T-cell (primary cell): ENCODE measurements at regions not wholly inside any gene's neighbourhood (a gene's known extent, or its start where the extent isn't known, plus 50 kb on each side); places are given as distances from the start of the nearest gene placed in this dataset.
"Not testable (repeated sequence)": the region's sequence is repeated elsewhere in the genome, so short reads cannot be mapped to it uniquely, and the experiment has no call there.

ENCODE experiments used
- ATAC-seq, 4 experiments: fragments of 200-7000 bp in 3 of 4; fragments of 150-1000 bp in 1 of 4; cut with Tn5 transposase; replicated peaks in 1 of 4; 1 replicate in 3 of 4; 2 replicates in 1 of 4; pipeline ENCODE4 v1.10.0; 2021; ENCODE audit warnings: moderate library complexity in 3 of 4, mild to moderate bottlenecking in 2 of 4, moderate number of reproducible peaks in 1 of 4
- CTCF ChIA-PET, 2 donors: fragments of 300-600 bp; sonication (Branson Sonifier 250); formaldehyde crosslinking; loops; one replicate each; lab custom pipeline; 2022; ENCODE audit warnings: antibody characterized with exemption in 2 of 2; lab: Charles Lee
- POLR2A ChIA-PET, 2 donors: fragments of 300-600 bp; sonication (Branson Sonifier 250); formaldehyde crosslinking; loops; one replicate each; lab custom pipeline; 2022; ENCODE audit warnings: antibody characterized with exemption in 2 of 2; lab: Charles Lee
- DNase-seq, 35 experiments: peaks; one replicate each; pipeline versions ENCODE4 v3.0.0 to v3.0.0-alpha.2; 2013 to 2023
- H3K27ac ChIP-seq: one replicate; pipeline ENCODE4 v1.5.1; 2013; ENCODE audit warnings: low read length
- H3K27me3 ChIP-seq, 2 experiments: replicated peaks in 1 of 2; 1 replicate in 1 of 2; 2 replicates in 1 of 2; pipeline versions ENCODE4 v1.6.1 to v1.7.0; 2013; ENCODE audit warnings: low read length in 1 of 2, mixed read lengths in 1 of 2; ENCODE audit not compliant: control insufficient read depth in 2 of 2, insufficient read depth in 2 of 2; ENCODE audit errors: extremely low read depth in 1 of 2
- H3K36me3 ChIP-seq, 2 donors: 1 replicate in 1 of 2; 2 replicates in 1 of 2; pipeline versions ENCODE4 v1.6.1 to v1.7.0; 2013; ENCODE audit warnings: low read length in 1 of 2; ENCODE audit not compliant: control insufficient read depth in 2 of 2, insufficient read depth in 1 of 2; ENCODE audit errors: extremely low read depth in 1 of 2
- H3K4me1 ChIP-seq, 2 experiments: 1 replicate in 1 of 2; 2 replicates in 1 of 2; pipeline versions ENCODE4 v1.6.1 to v1.7.0; 2013; ENCODE audit warnings: low read length in 2 of 2, mixed read lengths in 1 of 2; ENCODE audit not compliant: insufficient read depth in 2 of 2, control insufficient read depth in 1 of 2; ENCODE audit errors: extremely low read depth in 1 of 2
- H3K4me3 ChIP-seq, 2 donors: 1 replicate in 1 of 2; 2 replicates in 1 of 2; pipeline versions ENCODE4 v1.5.1 to v1.7.0; 2013; ENCODE audit warnings: mild to moderate bottlenecking in 2 of 2, low read length in 1 of 2, moderate library complexity in 1 of 2; ENCODE audit not compliant: control insufficient read depth in 1 of 2; ENCODE audit errors: extremely low read depth in 1 of 2
- H3K9me3 ChIP-seq: 2 replicates; pipeline ENCODE4 v1.7.0; 2013
- H3K27ac Mint-ChIP-seq, 2 donors: one replicate each; pipeline ENCODE4 v1.8.0; 2020 to 2021; ENCODE audit warnings: mild to moderate bottlenecking in 2 of 2, mixed read lengths in 2 of 2
- H3K27me3 Mint-ChIP-seq, 2 donors: one replicate each; pipeline ENCODE4 v1.8.0; 2021 to 2022; ENCODE audit warnings: mixed read lengths in 2 of 2
- H3K36me3 Mint-ChIP-seq: one replicate; pipeline ENCODE4 v1.8.0; 2021; ENCODE audit warnings: mixed read lengths
- H3K4me1 Mint-ChIP-seq, 3 donors: one replicate each; pipeline ENCODE4 v1.8.0; 2020 to 2022; ENCODE audit warnings: mixed read lengths in 3 of 3, mild to moderate bottlenecking in 1 of 3
- H3K4me3 Mint-ChIP-seq, 3 donors: one replicate each; pipeline ENCODE4 v1.8.0; 2020 to 2022; ENCODE audit warnings: mild to moderate bottlenecking in 3 of 3, mixed read lengths in 3 of 3, moderate library complexity in 3 of 3
- H3K9me3 Mint-ChIP-seq, 3 donors: one replicate each; pipeline ENCODE4 v1.8.0; 2020 to 2022; ENCODE audit warnings: mixed read lengths in 3 of 3
- WGBS: methylation state at CpG from one replicate; pipeline ENCODE4 v1.1.5; 2013; ENCODE audit warnings: missing lambda C conversion rate; ENCODE audit not compliant: insufficient coverage; 5-methylcytosine and 5-hydroxymethylcytosine counted together

- H3K4me3 Mint-ChIP-seq, result no peak overlapping the region
Observed at GRCh38 chr20:63138855-63139341, 77.0 kb downstream of the YTHDF1 start.

DNA sequence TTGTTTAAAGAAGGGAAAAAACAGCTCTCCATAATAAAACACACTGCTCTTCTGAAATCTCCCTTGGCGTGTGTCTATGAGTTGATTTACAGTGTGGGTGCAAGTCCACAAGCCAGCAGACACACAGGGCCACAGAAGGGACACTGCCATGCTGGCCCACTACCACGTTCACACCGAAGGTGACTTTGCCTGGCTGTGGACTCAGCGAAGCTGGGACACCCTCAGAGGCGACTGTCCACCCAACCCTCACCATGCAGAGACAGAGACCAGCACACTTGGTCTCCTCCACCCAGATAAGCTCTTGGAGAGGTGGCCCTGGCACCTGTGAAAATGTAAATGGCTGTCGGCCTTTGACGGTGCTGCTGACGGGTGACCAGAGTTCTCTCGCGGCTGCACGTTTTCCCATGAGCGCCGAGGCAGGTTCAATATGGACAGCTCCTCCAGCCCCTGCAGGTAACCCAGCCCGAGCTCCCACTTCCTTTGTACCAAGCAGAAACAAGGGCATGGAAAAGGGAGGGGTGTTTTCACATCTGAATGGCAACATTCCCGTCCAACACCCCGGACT, 78.0 kb downstream of the YTHDF1 start:
- ChIA-PET CTCF (no interaction called here), POLR2A (no interaction called here)
- H3K36me3 Mint-ChIP-seq, result no peaks in the 10 kb centered on the region
- Histone ChIP-seq H3K9me3 (no peaks in the 10 kb centered on the region), H3K27me3 (peaks cover 2 to 29% of the 10 kb centered on the region in 2 experiments), H3K4me3 (no peak overlapping the region), H3K27ac (no peak overlapping the region), H3K36me3 (no peaks in the 10 kb centered on the region), H3K4me1 (no peaks in the 10 kb centered on the region)
- H3K4me1 Mint-ChIP-seq, result no peaks in the 10 kb centered on the region
- no peak overlapping the region for H3K27ac Mint-ChIP-seq
- H3K4me3 Mint-ChIP-seq, result no peak overlapping the region
- DNase-seq (no peak), ATAC-seq (no peak)
- WGBS, result 86% methylated on average over 10 of the region's 16 CpGs
- H3K27me3 Mint-ChIP-seq, result peaks cover 13 to 21% of the 10 kb centered on the region in 2 donors
- no peaks in the 10 kb centered on the region for H3K9me3 Mint-ChIP-seq

More at GRCh38 chr20:63138855-63139341, 77.0 kb downstream of the YTHDF1 start:
- DNase-seq (no peak), ATAC-seq (no peak)
- H3K9me3 ChIP-seq, result no peaks in the 10 kb centered on the region
- H3K4me1 Mint-ChIP-seq, result no peaks in the 10 kb centered on the region
- H3K36me3 Mint-ChIP-seq, result no peaks in the 10 kb centered on the region
- WGBS, result 71% methylated on average over 22 of the region's 22 CpGs
- no peaks in the 10 kb centered on the region for H3K36me3 ChIP-seq
- ChIA-PET POLR2A (no interaction called here), CTCF (no interaction called here)
- peaks cover 13 to 24% of the 10 kb centered on the region in 2 donors for H3K27me3 Mint-ChIP-seq
- no peak overlapping the region for H3K27ac ChIP-seq
- no peaks in the 10 kb centered on the region for H3K9me3 Mint-ChIP-seq
- no peak overlapping the region for H3K27ac Mint-ChIP-seq
- no peak overlapping the region for H3K4me3 ChIP-seq
- H3K27me3 ChIP-seq, result peaks cover 2 to 22% of the 10 kb centered on the region in 2 experiments
- no peaks in the 10 kb centered on the region for H3K4me1 ChIP-seq

DNA sequence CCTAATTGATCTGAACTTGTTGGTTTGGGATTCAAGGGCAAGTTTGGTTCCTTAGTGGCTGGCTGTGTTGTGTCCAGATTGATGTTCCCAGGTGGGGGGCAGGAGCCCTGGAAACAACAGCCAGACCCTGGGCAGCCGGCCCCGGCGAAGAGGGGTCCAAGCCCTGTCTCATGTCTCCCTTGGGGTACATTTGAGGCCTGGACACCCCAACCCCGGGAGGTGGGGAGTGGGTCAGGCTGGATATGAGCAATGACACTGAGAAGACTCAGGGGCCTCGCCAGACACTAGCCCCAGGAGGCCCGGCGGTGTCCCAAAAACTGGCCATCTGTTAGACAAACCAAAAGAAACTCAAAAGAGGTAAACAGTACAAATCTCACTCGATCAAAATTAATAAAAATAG, 79.6 kb downstream of the YTHDF1 start:
- no peaks in the 10 kb centered on the region for H3K4me1 Mint-ChIP-seq
- H3K27me3 ChIP-seq, result peaks cover 0 to 29% of the 10 kb centered on the region in 2 experiments
- H3K27me3 Mint-ChIP-seq, result peaks cover 13 to 19% of the 10 kb centered on the region in 2 donors
- H3K9me3 Mint-ChIP-seq, result no peaks in the 10 kb centered on the region
- H3K27ac Mint-ChIP-seq, result no peak overlapping the region
- H3K36me3 Mint-ChIP-seq, result no peaks in the 10 kb centered on the region
- POLR2A ChIA-PET, result no interaction called here
- no peak for DNase-seq
- H3K9me3 ChIP-seq, result no peaks in the 10 kb centered on the region
- no peak overlapping the region for H3K4me3 Mint-ChIP-seq
- WGBS, result 75% methylated on average over 5 of the region's 8 CpGs
- H3K36me3 ChIP-seq, result no peaks in the 10 kb centered on the region
- no peaks in the 10 kb centered on the region for H3K4me1 ChIP-seq
- ATAC-seq, result no peak
- no peak overlapping the region for H3K27ac ChIP-seq
- CTCF ChIA-PET, result no interaction called here
- no peak overlapping the region for H3K4me3 ChIP-seq

- ATAC-seq (no peak), DNase-seq (peak in 4 of 35 experiments; percentile 1 to 30 (median 6))
- Histone ChIP-seq H3K27me3 (peaks cover under 1 to 32% of the 10 kb centered on the region in 2 experiments), H3K9me3 (no peaks in the 10 kb centered on the region), H3K4me1 (no peaks in the 10 kb centered on the region), H3K36me3 (no peaks in the 10 kb centered on the region), H3K27ac (no peak overlapping the region), H3K4me3 (no peak overlapping the region)
- Mint-ChIP-seq H3K4me3 (no peak overlapping the region), H3K27ac (no peak overlapping the region), H3K36me3 (no peaks in the 10 kb centered on the region), H3K4me1 (no peaks in the 10 kb centered on the region), H3K27me3 (peaks cover 13 to 19% of the 10 kb centered on the region in 2 donors), H3K9me3 (no peaks in the 10 kb centered on the region)
- 93% methylated on average over 3 of the region's 17 CpGs for WGBS
- ChIA-PET POLR2A (no interaction called here), CTCF (no interaction called here)
Observed at GRCh38 chr20:63135411-63135810, 80.5 kb downstream of the YTHDF1 start.

GRCh38 chr20:63134711-63135361, 81.1 kb downstream of the YTHDF1 start:
- H3K4me1 ChIP-seq, H3K9me3 ChIP-seq, POLR2A ChIA-PET, H3K36me3 ChIP-seq, H3K27ac ChIP-seq, CTCF ChIA-PET, H3K36me3 Mint-ChIP-seq, H3K4me3 Mint-ChIP-seq, H3K4me1 Mint-ChIP-seq, H3K27ac Mint-ChIP-seq, H3K9me3 Mint-ChIP-seq, H3K4me3 ChIP-seq: not testable (repeated sequence)
- whole genome bisulfite sequencing, result no CpG with 5 or more reads among the region's 29 CpGs
- peaks cover 13 to 21% of the 10 kb centered on the region in 2 donors for H3K27me3 Mint-ChIP-seq
- peak in 2 of 4 experiments; percentile 16 to 49 for ATAC-seq
- peak in 3 of 35 experiments; percentile 3 to 20 (median 8) for DNase-seq
- H3K27me3 ChIP-seq, result peaks cover 2 to 35% of the 10 kb centered on the region in 2 experiments

DNA sequence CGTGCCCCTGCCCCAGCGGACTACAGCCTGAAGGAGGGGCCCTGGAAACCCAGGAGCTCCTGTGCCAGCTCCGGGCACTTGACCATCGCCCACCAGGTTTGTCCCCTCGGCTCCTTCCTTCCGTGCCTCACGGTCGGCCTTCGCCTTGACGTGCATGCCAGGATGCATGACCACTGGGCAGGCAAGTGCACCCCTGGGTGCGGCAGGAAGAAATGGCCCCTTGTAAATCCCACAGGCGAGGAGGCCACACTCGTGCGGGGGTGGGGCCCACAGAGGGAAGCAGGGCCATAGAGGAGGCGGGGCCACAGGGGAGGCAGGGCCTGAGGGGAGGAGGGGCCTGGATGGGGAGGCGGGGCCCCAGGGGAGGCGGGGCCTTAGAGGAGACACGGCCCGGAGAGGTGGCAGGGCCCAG, 81.7 kb downstream of the YTHDF1 start:
- Mint-ChIP-seq H3K4me1 (no peaks in the 10 kb centered on the region), H3K27ac (no peak overlapping the region), H3K9me3 (no peaks in the 10 kb centered on the region), H3K27me3 (peaks cover 19 to 20% of the 10 kb centered on the region in 2 donors), H3K4me3 (no peak overlapping the region), H3K36me3 (no peaks in the 10 kb centered on the region)
- POLR2A ChIA-PET, result no interaction called here
- Histone ChIP-seq H3K9me3 (no peaks in the 10 kb centered on the region), H3K36me3 (no peaks in the 10 kb centered on the region), H3K27ac (no peak overlapping the region), H3K27me3 (peaks cover 2 to 36% of the 10 kb centered on the region in 2 experiments), H3K4me1 (no peaks in the 10 kb centered on the region), H3K4me3 (no peak overlapping the region)
- WGBS, result 92% methylated on average over 12 of the region's 19 CpGs
- peak in 1 of 4 experiments; percentile 10 for ATAC-seq
- peak in 2 of 35 experiments; percentile 3 to 4 for DNase-seq
- CTCF ChIA-PET, result no interaction called here
